OCI-LY7 (cell line): ENCODE measurements at regions not wholly inside any gene's neighbourhood (a gene's known extent, or its start where the extent isn't known, plus 50 kb on each side); places are given as distances from the start of the nearest gene placed in this dataset.

ENCODE experiments used
- BruUV-seq: library from RNA; stranded (reverse); fragments of 400-500 nt; replicated peaks from 2 replicates; lab custom pipeline; 2021; lab: Mats Ljungman, UMichigan
- CTCF ChIA-PET: fragments of 300-600 bp; sonication (Branson Sonifier 250); formaldehyde crosslinking; loops from one replicate; lab custom pipeline; 2022; ENCODE audit warnings: antibody characterized with exemption; ENCODE audit not compliant: unreplicated experiment; lab: Charles Lee
- POLR2A ChIA-PET: fragments of 300-600 bp; sonication (Branson Sonifier 250); formaldehyde crosslinking; loops from one replicate; lab custom pipeline; 2022; ENCODE audit warnings: antibody characterized with exemption; lab: Charles Lee
- DNase-seq: peaks from one replicate; pipeline ENCODE4 v3.0.0-alpha.2; 2015; ENCODE audit warnings: low spot score
- H2AFZ ChIP-seq: fragments of 200-600 bp; sonication (generic), shearing (Covaris generic); 2 replicates; pipeline ENCODE4 v1.6.1; 2014; ENCODE audit warnings: mild to moderate bottlenecking, antibody characterized with exemption, low read length, moderate library complexity
- H3K27ac ChIP-seq: fragments of 200-600 bp; sonication (generic); 2 replicates; pipeline ENCODE4 v1.5.1; 2014; ENCODE audit warnings: mixed run types, low read depth, mild to moderate bottlenecking, moderate library complexity, low read length, inconsistent platforms; ENCODE audit not compliant: poor library complexity, severe bottlenecking
- H3K36me3 ChIP-seq: fragments of 200-600 bp; sonication (generic); 2 replicates; pipeline ENCODE4 v1.6.1; 2014; ENCODE audit warnings: mild to moderate bottlenecking, antibody characterized with exemption, low read length, moderate library complexity, mixed read lengths; ENCODE audit not compliant: insufficient read depth
- H3K4me1 ChIP-seq: fragments of 200-600 bp; sonication (generic); 2 replicates; pipeline ENCODE4 v1.5.1; 2014; ENCODE audit warnings: mild to moderate bottlenecking, low read length; ENCODE audit not compliant: insufficient read depth, poor library complexity, severe bottlenecking
- H3K4me2 ChIP-seq: fragments of 200-600 bp; sonication (generic); 2 replicates; pipeline ENCODE4 v1.6.1; 2014; ENCODE audit warnings: mild to moderate bottlenecking, low read length
- H3K4me3 ChIP-seq: fragments of 200-600 bp; sonication (generic); 2 replicates; pipeline ENCODE4 v1.5.1; 2014; ENCODE audit warnings: mild to moderate bottlenecking, low read depth, low read length; ENCODE audit not compliant: poor library complexity, severe bottlenecking
- H3K79me2 ChIP-seq: fragments of 200-600 bp; sonication (generic); 2 replicates; pipeline ENCODE4 v1.6.1; 2016; ENCODE audit warnings: low read depth, mild to moderate bottlenecking, low read length, moderate library complexity, mixed read lengths; ENCODE audit not compliant: insufficient read depth
- H3K9me2 ChIP-seq: fragments of 200-600 bp; sonication (generic); 2 replicates; pipeline ENCODE4 v1.6.1; 2016; ENCODE audit warnings: mild to moderate bottlenecking, low read length, mixed read lengths; ENCODE audit not compliant: insufficient read depth
- H3K9me3 ChIP-seq: fragments of 200-600 bp; sonication (generic); 2 replicates; pipeline ENCODE4 v1.6.1; 2014; ENCODE audit warnings: mild to moderate bottlenecking, mixed run types, low read length, mixed read lengths
- H4K20me1 ChIP-seq: fragments of 200-600 bp; sonication (generic); 2 replicates; pipeline ENCODE4 v1.6.1; 2014; ENCODE audit warnings: mild to moderate bottlenecking, antibody characterized with exemption, low read length, moderate library complexity, mixed read lengths; ENCODE audit not compliant: insufficient read depth
- CTCF ChIP-seq: fragments of 200-600 bp; sonication (generic); conservative IDR thresholded peaks from 2 replicates; pipeline ENCODE4 v1.5.1; 2014; ENCODE audit warnings: mild to moderate bottlenecking, antibody characterized with exemption, low read length, moderate library complexity, mixed read lengths
- EZH2phosphoT487 ChIP-seq: fragments of 200-600 bp; sonication (generic); IDR thresholded peaks from 2 replicates; pipeline ENCODE4 v1.6.1; 2018; ENCODE audit warnings: low read depth, borderline replicate concordance, mild to moderate bottlenecking, mixed run types, antibody characterized with exemption, low read length, moderate library complexity, mixed read lengths
- intact Hi-C: fragments of 100-400 bp; cut with micrococcal nuclease; formaldehyde crosslinking; loops from one replicate; pipeline ENCODE4 v1.10.0; 2022; ENCODE audit not compliant: unreplicated experiment

GRCh38 chr3:95710684-95711083, 1103.7 kb upstream of the EPHA6 start:
- no peaks in the 10 kb centered on the region for H3K9me3 ChIP-seq
- H3K4me2 ChIP-seq, result no peak overlapping the region
- TF ChIP-seq EZH2phosphoT487 (no peak), CTCF (no peak)
- DNase-seq, result no peak
- CTCF ChIA-PET, result no interaction called here
- no peaks in the 10 kb centered on the region for H3K4me1 ChIP-seq
- no peak overlapping the region for H2AFZ ChIP-seq
- intact Hi-C loops, result no loop called here
- H3K4me3 ChIP-seq, result no peak overlapping the region
- BruUV-seq, result no TSS peak
- no peaks in the 10 kb centered on the region for H3K9me2 ChIP-seq
- POLR2A ChIA-PET, result no interaction called here
- H3K79me2 ChIP-seq, result no peaks in the 10 kb centered on the region
- no peak overlapping the region for H3K27ac ChIP-seq
- H4K20me1 ChIP-seq, result no peaks in the 10 kb centered on the region
- H3K36me3 ChIP-seq, result no peaks in the 10 kb centered on the region

GRCh38 chr3:95711789-95712188, 1102.6 kb upstream of the EPHA6 start:
- H3K36me3 ChIP-seq, result no peaks in the 10 kb centered on the region
- intact Hi-C loops, result no loop called here

GRCh38 chr3:95715128-95715527, 1099.3 kb upstream of the EPHA6 start:
- Histone ChIP-seq H3K9me2 (no peaks in the 10 kb centered on the region), H3K27ac (no peak overlapping the region), H3K4me2 (no peak overlapping the region), H3K9me3 (no peaks in the 10 kb centered on the region), H3K4me1 (no peaks in the 10 kb centered on the region), H3K4me3 (no peak overlapping the region), H2AFZ (no peak overlapping the region), H4K20me1 (no peaks in the 10 kb centered on the region), H3K36me3 (no peaks in the 10 kb centered on the region), H3K79me2 (no peaks in the 10 kb centered on the region)
- intact Hi-C loops, result no loop called here
- no peak for TF ChIP-seq CTCF
- TF ChIP-seq EZH2phosphoT487, result no peak
- BruUV-seq, result no TSS peak
- POLR2A ChIA-PET, result no interaction called here
- DNase-seq, result no peak
- CTCF ChIA-PET, result no interaction called here

More at GRCh38 chr3:95711789-95712188, 1102.6 kb upstream of the EPHA6 start:
- ChIA-PET POLR2A (no interaction called here), CTCF (no interaction called here)
- Histone ChIP-seq H3K79me2 (no peaks in the 10 kb centered on the region), H3K4me2 (no peak overlapping the region), H4K20me1 (no peaks in the 10 kb centered on the region), H3K4me1 (no peaks in the 10 kb centered on the region), H3K9me3 (no peaks in the 10 kb centered on the region), H3K9me2 (no peaks in the 10 kb centered on the region), H2AFZ (no peak overlapping the region), H3K4me3 (no peak overlapping the region), H3K27ac (no peak overlapping the region)
- TF ChIP-seq EZH2phosphoT487, result no peak
- no peak for TF ChIP-seq CTCF
- BruUV-seq, result no TSS peak
- no peak for DNase-seq
